LNCaP clone FGC (cell line): ENCODE measurements at regions not wholly inside any gene's neighbourhood (a gene's known extent, or its start where the extent isn't known, plus 50 kb on each side); places are given as distances from the start of the nearest gene placed in this dataset.

Experiments
- DNase-seq: peaks from one replicate; pipeline ENCODE4 v3.0.0-alpha.2; 2011; ENCODE audit warnings: low read depth
- H3K4me3 ChIP-seq: 2 replicates; pipeline ENCODE4 v1.5.1; 2011; ENCODE audit warnings: mild to moderate bottlenecking, low read depth, low read length, control low read depth
- CTCF ChIP-seq: IDR thresholded peaks from 2 replicates; pipeline ENCODE4 v1.5.1; 2012; ENCODE audit warnings: mild to moderate bottlenecking; ENCODE audit not compliant: control insufficient read depth, insufficient read depth; ENCODE audit errors: extremely low read depth

- no peak for TF ChIP-seq CTCF
- H3K4me3 ChIP-seq = no peak overlapping the region
- DNase-seq = no peak
Measured at GRCh38 chr10:93160140-93160539, 86.4 kb downstream of the CYP26A1 start.

DNA sequence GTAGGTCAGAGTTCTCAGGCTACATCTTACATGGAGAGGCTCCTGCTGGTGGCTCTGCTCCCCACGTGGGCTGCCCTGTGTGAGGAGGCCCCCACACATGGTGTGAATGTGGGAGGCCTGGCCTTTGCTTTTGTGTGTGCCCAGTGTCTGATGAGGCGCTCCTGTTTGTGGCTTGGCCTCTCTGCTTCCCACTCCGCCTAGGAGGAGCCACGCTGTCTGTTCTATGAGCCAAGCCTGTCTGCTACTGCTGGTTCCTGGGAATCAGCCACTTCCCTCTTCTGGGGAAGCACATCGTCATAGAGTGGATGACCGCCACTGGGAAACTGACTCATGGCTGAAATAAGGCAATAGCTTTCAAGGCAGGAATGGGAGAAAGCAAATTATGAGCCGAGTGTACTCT lies 87.1 kb downstream of the CYP26A1 start:
- no peak for DNase-seq
- TF ChIP-seq CTCF = no peak
- H3K4me3 ChIP-seq = no peak overlapping the region

GRCh38 chr10:93165367-93165766 lies 91.7 kb downstream of the CYP26A1 start:
- no peak for DNase-seq
- TF ChIP-seq CTCF = no peak
- no peak overlapping the region for H3K4me3 ChIP-seq

GRCh38 chr10:93166134-93166533 lies 92.4 kb downstream of the CYP26A1 start:
- no peak for TF ChIP-seq CTCF
- DNase-seq = peak; percentile 22
- H3K4me3 ChIP-seq = no peak overlapping the region

DNA sequence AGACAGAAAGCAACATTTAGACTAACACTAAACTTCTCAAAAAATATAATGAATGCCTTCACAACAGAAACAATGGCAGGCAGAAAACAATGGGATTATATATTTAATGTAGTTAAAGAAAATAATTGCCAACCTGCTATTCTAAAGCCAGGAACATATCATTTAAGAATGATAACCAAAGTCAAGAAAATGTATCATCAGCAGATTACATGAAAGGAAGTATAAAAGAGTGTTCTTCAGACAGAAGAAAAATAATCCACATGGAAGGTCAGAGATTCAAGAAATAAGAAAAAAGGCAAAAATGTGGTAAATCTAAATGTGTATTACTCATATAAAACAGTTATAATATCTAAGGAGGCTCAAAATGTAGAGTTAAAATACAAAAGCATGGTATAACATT lies 98.1 kb downstream of the CYP26A1 start:
- no peak overlapping the region for H3K4me3 ChIP-seq
- DNase-seq = no peak
- no peak for TF ChIP-seq CTCF

- no peak for DNase-seq
- no peak overlapping the region for H3K4me3 ChIP-seq
- TF ChIP-seq CTCF = no peak
Measured at GRCh38 chr10:93173967-93174845, 100.5 kb downstream of the CYP26A1 start.

GRCh38 chr10:93175490-93175889 lies 101.8 kb downstream of the CYP26A1 start:
- no peak for DNase-seq
- no peak overlapping the region for H3K4me3 ChIP-seq
- TF ChIP-seq CTCF = no peak
